Right kidney (tissue), 1 donor: ENCODE measurements at regions not wholly inside any gene's neighbourhood (a gene's known extent, or its start where the extent isn't known, plus 50 kb on each side); places are given as distances from the start of the nearest gene placed in this dataset.
"Not testable (repeated sequence)": the region's sequence is repeated elsewhere in the genome, so short reads cannot be mapped to it uniquely, and the experiment has no call there.

Source experiments
- DNase-seq: peaks from one replicate; pipeline ENCODE4 v3.0.0-alpha.2; 2016

GRCh38 chr5:44756097-44756496, 52.6 kb upstream of the MRPS30 start:
- DNase-seq: not testable (repeated sequence)

GRCh38 chr5:44747396-44747795, 61.4 kb upstream of the MRPS30 start:
- DNase-seq: no peak

GRCh38 chr5:44740660-44741059, 68.1 kb upstream of the MRPS30 start:
- DNase-seq: no peak

GRCh38 chr5:44729536-44729935, 79.2 kb upstream of the MRPS30 start:
- DNase-seq: no peak

GRCh38 chr5:44727100-44727499, 81.6 kb upstream of the MRPS30 start:
- DNase-seq: no peak

GRCh38 chr5:44719856-44720255, 88.9 kb upstream of the MRPS30 start:
- no peak for DNase-seq

- DNase-seq: no peak
These were observed 93.7 kb upstream of the MRPS30 start for GRCh38 chr5:44714871-44715561.

- no peak for DNase-seq
These were observed 95.3 kb upstream of the MRPS30 start for GRCh38 chr5:44713446-44713845.

GRCh38 chr5:44711901-44712300, 96.8 kb upstream of the MRPS30 start:
- DNase-seq: no peak

GRCh38 chr5:44708602-44709001, 100.1 kb upstream of the MRPS30 start:
- no peak for DNase-seq

GRCh38 chr5:44707721-44708120, 101.0 kb upstream of the MRPS30 start:
- DNase-seq: no peak

GRCh38 chr5:44697025-44697424, 111.7 kb upstream of the MRPS30 start:
- DNase-seq: no peak

- no peak for DNase-seq
These were observed 113.5 kb upstream of the MRPS30 start for GRCh38 chr5:44695259-44695658.

GRCh38 chr5:44691802-44692201, 116.9 kb upstream of the MRPS30 start:
- no peak for DNase-seq

- no peak for DNase-seq
These were observed 126.8 kb upstream of the MRPS30 start for GRCh38 chr5:44681906-44682305.

- no peak for DNase-seq
These were observed 129.5 kb upstream of the MRPS30 start for GRCh38 chr5:44679214-44679613.

- DNase-seq: no peak
These were observed 133.5 kb upstream of the MRPS30 start for GRCh38 chr5:44675296-44675695.

GRCh38 chr5:44674461-44674860, 134.3 kb upstream of the MRPS30 start:
- DNase-seq: no peak

- not testable (repeated sequence) for DNase-seq
These were observed 140.3 kb upstream of the MRPS30 start for GRCh38 chr5:44668471-44668870.

- DNase-seq: no peak
These were observed 143.5 kb upstream of the MRPS30 start for GRCh38 chr5:44665101-44665701.

- no peak for DNase-seq
These were observed 144.0 kb upstream of the MRPS30 start for GRCh38 chr5:44664711-44665100.

- no peak for DNase-seq
These were observed 144.6 kb upstream of the MRPS30 start for GRCh38 chr5:44663991-44664710.

- DNase-seq: no peak
These were observed 146.9 kb upstream of the MRPS30 start for GRCh38 chr5:44661851-44662250.

- no peak for DNase-seq
These were observed 148.5 kb upstream of the MRPS30 start for GRCh38 chr5:44660251-44660650.
